Fibroblast of skin of abdomen (primary cell): ENCODE measurements at regions not wholly inside any gene's neighbourhood (a gene's known extent, or its start where the extent isn't known, plus 50 kb on each side); places are given as distances from the start of the nearest gene placed in this dataset.
"Not testable (repeated sequence)": the region's sequence is repeated elsewhere in the genome, so short reads cannot be mapped to it uniquely, and the experiment has no call there.

ENCODE experiments used
- DNase-seq: peaks from one replicate; pipeline ENCODE4 v3.0.0-alpha.2; 2013

DNA sequence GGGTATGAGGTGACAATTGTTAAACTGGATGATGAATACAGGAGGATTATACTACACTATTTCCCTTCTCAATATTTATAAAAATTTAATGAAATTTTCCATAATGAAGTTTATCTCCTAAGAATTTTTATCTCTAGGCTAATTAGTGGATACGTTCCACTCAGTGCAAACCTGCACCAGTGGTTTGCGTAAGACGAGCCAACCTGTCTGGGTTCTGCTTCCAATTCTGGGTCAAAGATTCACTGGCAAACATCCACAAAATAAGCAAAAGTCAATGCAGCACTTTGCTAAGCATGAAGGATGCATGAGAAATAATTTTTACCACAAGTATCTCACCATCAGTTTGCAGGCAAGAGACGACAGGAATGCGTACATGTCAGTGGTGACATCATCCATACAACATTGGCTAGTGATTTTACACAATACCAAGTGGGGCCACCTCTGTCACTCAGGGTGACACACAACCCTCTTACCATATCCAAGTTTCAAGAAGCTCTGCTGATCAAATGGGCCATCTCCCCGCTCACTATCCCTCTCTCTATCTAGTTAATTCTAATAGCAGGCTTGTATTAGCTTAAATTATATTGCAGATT, 51.7 kb downstream of the FAM50B start:
- DNase-seq: peak; percentile 56

DNA sequence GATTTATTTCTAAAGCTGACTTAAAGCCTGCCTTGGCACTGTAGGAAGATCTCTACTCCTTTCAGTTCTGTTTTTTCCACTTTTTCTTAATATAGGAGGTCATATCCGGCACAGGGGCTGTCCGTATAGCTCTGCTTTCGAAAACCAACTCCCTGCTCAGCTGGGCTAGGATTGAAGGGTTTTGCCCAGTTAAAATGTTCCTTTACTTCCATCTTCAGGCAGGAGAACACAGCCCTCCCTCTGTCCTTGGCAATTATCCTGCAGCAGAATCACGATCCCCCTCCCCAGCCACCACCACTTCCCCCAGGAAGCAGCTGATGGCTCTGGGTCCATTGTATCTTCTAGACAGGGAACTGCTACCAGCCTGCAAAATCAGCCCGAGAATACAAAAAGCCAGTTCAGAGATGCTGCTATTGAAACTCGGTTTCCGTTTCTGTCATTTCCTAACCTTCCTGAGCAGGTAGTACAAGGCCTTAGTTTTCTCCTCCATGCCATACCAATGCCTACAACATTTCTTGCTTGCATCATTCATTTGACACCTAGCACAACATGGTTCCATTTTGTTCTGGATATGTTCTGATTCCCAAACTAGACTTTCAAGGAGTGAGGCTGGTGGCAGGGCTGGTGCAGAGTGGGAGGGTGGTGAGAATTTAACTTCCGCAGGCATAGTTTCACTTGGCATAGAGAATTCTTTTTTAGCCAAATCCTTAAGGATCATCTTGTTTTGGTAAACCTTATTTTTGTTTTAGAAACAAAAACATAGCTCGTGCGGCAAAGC, 53.9 kb downstream of the FAM50B start:
- DNase-seq: no peak

DNA sequence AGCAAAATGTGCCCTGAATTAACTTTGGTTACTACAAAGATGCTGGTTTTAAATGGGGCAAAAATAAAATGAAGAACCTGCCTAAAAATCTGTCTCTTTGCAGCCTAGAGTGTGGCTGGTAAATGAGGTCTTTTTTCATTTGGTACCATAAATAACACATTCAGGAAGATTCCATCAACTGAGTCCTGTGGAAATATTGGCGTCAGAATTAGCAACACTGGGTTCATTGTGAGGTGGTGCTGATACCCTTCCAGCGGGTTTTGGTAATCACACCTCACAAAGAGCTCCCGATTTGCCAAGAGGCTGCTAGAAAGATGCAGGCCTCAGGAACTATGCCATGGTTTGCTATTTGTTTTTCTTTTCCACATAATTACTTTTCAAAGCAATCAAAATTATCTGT, 55.3 kb downstream of the FAM50B start:
- no peak for DNase-seq

- DNase-seq: no peak
These were observed 57.0 kb downstream of the FAM50B start for GRCh38 chr6:3905945-3906845.

DNA sequence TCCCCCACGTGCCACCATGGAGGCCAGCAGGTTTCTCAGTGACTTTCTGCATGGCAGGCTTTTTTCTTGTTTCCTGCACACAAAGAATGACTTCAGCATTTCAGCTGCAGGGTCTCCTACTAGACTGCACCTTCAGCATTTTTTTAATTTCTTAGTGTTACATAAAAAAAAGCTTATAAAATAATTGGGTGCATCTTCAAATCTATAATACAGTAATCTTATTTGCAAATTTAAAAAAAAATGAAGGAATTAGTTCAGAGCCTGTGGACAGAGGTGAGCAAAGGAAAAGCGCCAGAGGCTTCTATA, 57.6 kb downstream of the FAM50B start:
- no peak for DNase-seq

DNA sequence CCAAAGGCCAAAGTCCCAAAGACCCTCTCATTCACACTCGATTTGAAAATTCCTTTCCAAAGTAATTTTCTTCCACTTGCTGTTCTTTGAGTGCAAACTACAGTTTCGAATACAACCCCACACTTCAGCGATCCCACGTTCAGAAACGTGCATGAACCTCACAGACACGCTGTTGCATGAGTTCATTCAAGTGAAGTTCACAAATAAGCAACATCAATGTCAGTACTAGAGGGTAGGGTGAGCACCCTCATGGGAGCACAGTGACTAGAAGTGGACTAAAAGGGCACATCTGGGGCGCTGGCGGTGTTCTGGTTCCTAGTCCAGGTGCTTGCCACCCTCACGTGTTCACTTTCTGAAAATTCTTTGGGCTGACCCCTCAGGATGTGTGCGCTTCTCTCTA, 59.0 kb downstream of the FAM50B start:
- DNase-seq: no peak

DNA sequence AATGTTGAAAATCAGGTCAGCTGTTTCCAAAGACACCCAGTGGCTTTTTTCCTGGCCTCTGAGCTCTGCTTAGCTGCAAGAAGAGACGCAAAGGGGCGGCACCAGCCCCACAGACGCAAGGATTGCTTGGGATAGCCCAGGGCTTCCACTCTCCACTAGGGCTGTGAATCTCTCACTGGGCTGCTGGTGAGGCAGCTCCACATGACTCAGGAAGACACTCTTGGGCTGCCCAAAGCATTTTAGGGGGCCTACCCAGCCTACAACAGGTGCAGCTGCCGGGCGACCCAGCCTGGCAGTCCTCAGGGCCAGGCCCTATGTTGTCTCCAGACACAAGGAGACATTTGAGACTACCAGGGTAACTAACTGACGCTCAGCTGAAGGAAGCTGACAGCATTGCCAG, 59.8 kb downstream of the FAM50B start:
- no peak for DNase-seq

GRCh38 chr6:3910106-3910663, 61.0 kb downstream of the FAM50B start:
- no peak for DNase-seq

GRCh38 chr6:3911130-3911529, 62.0 kb downstream of the FAM50B start:
- no peak for DNase-seq

DNA sequence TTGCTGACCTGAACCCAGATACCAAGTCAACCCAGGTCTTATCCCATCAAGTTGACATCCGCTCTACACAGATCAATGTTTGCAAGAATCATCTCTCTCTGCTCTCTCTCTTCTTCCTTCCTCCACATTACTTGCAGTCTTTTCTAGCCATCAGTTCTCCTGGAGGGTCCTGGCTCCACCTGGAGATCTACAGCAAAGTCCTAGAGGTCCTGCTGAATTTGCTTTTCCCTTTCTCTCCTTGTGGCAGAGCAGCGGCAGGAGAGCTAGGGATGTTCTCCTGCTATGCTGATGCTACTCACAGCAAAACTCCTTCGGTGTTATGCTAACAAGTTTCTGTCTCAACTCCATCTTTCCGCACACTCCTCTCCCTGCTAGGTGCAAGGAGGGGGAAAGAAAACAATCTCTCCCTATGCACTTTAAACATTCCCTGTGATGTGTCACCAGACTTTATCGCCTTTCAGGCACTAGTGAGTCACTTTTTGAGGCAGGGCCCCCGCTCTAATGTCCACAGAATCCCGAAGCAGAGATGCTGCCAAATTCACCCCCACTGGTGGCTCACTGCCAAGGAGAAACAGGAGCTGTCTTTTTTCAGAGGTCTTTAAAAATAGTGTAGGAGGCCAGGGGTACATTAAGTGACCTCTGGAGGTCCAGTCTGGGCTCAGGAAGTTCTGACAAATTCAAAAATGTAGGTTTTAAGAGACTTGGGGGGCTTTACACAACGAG, 62.6 kb downstream of the FAM50B start:
- peak; percentile 94 for DNase-seq

DNA sequence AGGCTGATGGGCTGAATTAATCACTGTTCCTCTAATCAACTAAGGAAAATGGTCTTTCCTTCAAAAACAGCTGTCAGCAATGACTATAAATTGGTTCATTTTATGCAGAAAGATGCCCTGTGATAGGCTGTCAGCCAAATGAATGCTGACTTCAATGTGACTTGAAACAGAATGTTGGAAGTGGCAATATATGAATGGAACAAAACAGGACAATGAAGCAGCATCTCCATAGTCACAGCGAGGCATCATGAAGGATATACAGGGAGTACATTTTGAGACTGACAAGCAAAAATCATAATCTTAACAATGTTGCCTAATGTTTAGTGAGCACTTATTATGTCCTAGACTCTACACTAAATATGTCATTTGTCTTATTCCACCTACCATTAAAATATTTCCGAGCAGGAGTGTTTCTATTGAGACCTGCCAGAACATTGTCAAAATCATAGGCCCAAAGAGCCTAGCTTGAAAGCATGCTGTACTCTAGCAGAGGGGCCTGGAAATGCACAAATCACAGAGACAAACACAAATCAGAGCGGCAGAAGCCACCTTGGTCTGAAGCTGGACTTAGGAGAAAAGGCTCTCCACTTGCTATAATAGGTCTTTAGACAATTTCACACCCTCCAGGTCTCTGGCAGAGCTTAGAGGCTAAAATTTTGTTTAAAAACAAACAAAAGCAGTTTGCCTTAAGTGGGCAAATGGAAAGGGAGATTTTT, 63.3 kb downstream of the FAM50B start:
- DNase-seq: no peak

- DNase-seq: peak; percentile 99
These were observed 64.1 kb downstream of the FAM50B start for GRCh38 chr6:3913077-3913957.

GRCh38 chr6:3913958-3914337, 64.8 kb downstream of the FAM50B start:
- no peak for DNase-seq

DNA sequence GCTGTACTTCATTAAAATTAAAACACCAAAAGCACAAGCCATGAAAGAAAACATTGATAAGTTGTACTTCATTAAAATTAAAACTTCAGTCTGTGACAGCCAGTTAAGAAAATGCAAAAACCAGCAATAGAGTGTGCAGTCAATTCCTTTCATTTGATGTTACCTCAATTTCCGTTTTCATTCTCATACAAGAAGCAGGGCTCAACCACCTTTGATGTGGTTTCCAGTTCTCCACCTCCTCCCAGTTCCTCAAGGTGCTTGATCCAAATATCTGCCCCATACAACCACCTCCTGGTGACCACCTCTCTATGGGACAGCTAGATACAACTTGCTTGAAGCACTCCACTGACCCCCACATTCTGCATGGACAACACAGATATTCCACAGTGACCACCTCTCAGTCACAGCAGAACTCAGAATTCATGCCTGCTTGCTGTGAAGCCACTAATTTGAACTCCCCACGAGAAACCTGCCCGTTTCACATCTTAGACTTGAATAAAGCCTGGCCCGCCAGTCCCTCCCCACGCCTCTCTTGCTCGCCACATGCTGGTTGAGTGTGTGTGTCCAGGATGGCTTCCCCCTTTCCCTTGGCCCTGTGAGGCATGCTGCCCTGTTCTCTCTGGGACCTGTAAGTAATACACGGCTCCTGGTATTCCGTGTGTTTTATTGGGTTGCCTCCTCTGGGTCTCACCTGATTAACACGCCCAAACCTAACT, 66.1 kb downstream of the FAM50B start:
- no peak for DNase-seq

DNA sequence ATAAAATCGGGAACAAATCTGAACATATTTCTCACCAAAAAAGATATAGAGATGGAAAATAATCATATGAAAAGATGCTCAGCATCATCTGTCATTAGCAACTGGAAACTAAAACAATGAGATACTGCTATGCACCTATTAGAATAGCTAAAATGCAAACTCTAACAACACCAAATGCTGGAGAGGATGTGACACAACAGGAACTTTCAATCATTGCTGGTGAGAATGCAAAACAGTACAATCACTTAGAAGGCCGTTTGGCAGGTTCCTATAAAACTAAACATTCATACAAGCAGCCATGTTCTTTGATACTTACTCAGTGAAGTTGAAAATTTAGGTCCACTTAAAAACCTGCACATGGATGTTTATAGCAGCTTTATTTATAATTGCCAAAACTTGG, 67.0 kb downstream of the FAM50B start:
- no peak for DNase-seq

DNA sequence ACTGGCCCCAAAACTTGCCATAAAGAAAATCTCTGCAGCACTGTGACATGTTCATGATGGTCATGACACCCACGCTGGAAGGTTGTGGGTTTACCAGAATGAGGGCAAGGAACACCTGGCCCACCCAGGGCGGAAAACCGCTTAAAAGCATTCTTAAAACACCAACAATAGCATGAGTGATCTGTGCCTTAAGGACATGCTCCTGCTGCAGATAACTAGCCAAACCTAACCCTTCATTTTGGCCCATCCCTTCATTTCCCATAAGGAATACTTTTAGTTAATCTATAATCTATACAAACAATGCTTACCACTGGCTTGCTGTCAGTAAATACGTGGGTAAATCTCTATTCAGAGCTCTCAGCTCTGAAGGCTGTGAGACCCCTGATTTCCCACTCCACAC, 67.6 kb downstream of the FAM50B start:
- not testable (repeated sequence) for DNase-seq

DNA sequence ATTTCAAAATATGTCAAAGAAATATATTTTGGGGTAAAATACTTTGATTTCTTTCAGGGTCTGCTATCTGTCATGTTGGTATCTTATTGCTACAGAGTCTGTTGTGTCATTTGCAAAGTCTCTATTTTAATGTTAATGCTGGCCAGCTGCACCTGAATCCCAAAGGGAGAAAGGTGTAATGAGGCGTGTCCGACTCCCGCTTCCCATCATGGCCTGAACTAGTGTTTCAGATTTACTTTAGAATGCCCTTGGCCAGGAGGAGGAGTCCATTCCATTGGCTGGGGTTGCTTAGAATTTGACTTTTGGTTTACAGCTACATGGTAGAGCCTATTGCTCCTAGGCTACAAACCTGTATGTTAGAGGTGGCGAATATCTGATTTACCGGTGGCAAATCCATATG, 69.3 kb downstream of the FAM50B start:
- no peak for DNase-seq

GRCh38 chr6:3919130-3919628, 70.0 kb downstream of the FAM50B start:
- DNase-seq: peak; percentile 83

DNA sequence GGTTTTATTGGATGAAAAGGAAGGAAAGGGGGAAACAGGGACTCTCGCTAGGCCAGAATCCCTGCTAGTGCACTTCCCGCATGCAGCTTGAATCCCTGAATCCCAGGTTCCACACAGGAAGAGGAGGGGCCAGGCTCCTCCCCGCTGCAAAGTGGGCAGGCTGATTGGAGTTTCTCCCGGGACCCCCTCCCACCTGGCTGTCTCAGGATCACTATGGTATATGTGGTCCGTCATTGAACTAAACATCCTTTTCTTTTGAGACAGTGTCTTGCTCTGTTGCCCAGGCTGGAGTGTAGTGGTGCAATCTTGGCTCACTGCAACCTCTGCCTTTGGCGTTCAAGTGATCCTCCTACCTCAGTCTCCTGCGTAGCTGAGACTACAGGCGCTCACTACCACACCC, 70.7 kb downstream of the FAM50B start:
- no peak for DNase-seq

DNA sequence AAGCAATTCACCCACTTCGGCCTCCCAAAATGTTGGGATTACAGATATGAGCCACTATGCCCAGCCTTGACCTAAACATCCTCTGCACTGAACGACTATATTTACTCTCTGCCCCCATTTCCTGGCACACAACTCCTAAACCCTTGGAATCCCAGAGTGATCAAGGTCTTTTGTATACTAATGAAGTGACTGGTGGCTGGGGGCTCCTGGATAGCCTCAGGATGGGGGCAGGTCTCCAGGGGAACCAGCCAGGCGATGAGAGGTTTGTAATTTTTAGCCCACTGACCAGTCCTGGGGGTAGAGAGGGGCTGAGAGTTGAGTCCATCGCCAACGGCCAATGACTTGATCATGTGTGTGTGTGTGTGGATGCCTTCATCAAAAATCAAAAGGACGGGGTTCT, 71.1 kb downstream of the FAM50B start:
- DNase-seq: no peak
